GM23338 (cell line): ENCODE measurements at regions not wholly inside any gene's neighbourhood (a gene's known extent, or its start where the extent isn't known, plus 50 kb on each side); places are given as distances from the start of the nearest gene placed in this dataset.
A peak's percentile ranks its signal among the peaks of the same experiment; 100 is the strongest.

Source experiments
- ATAC-seq: fragments of 200-7000 bp; cut with Tn5 transposase; 3 replicates; pipeline ENCODE4 v1.9.1; 2020
- DNase-seq: peaks from one replicate; pipeline ENCODE4 v3.0.0-alpha.2; 2015; ENCODE audit warnings: low spot score
- H2AFZ ChIP-seq: fragments of 200-600 bp; sonication (generic); 2 replicates; pipeline ENCODE4 v1.8.0; 2016; ENCODE audit warnings: antibody characterized with exemption, mild to moderate bottlenecking, moderate library complexity
- H3F3A ChIP-seq: fragments of 200-600 bp; sonication (generic); replicated peaks from 2 replicates; pipeline ENCODE4 v1.8.0; 2017; ENCODE audit warnings: antibody characterized with exemption, mixed run types, low read depth
- H3K27ac ChIP-seq: fragments of 200-600 bp; sonication (generic); 2 replicates; pipeline ENCODE4 v1.6.1; 2016; ENCODE audit warnings: low read depth
- H3K27me3 ChIP-seq: fragments of 200-600 bp; sonication (generic); 2 replicates; pipeline ENCODE4 v1.8.0; 2016; ENCODE audit warnings: mild to moderate bottlenecking, mixed run types, moderate library complexity; ENCODE audit not compliant: insufficient read depth
- H3K36me3 ChIP-seq: fragments of 200-600 bp; sonication (generic); 2 replicates; pipeline ENCODE4 v1.8.0; 2016; ENCODE audit warnings: mild to moderate bottlenecking; ENCODE audit not compliant: insufficient read depth
- H3K4me1 ChIP-seq: fragments of 200-600 bp; sonication (generic); 2 replicates; pipeline ENCODE4 v1.8.0; 2016; ENCODE audit warnings: mild to moderate bottlenecking, moderate library complexity; ENCODE audit not compliant: insufficient read depth
- H3K4me2 ChIP-seq: fragments of 200-600 bp; sonication (generic); 2 replicates; pipeline ENCODE4 v1.7.1; 2017; ENCODE audit warnings: mixed run types
- H3K4me3 ChIP-seq: fragments of 200-600 bp; sonication (generic); 2 replicates; pipeline ENCODE4 v1.6.1; 2016; ENCODE audit warnings: mixed run types
- H3K79me2 ChIP-seq: fragments of 200-600 bp; sonication (generic); replicated peaks from 2 replicates; pipeline ENCODE4 v1.8.0; 2017; ENCODE audit warnings: mild to moderate bottlenecking; ENCODE audit not compliant: insufficient read depth
- H3K9me2 ChIP-seq: fragments of 200-600 bp; sonication (generic); 2 replicates; pipeline ENCODE4 v1.8.0; 2017; ENCODE audit not compliant: insufficient read depth
- H4K20me1 ChIP-seq: fragments of 200-600 bp; sonication (generic); replicated peaks from 2 replicates; pipeline ENCODE4 v1.8.0; 2017; ENCODE audit warnings: mild to moderate bottlenecking; ENCODE audit not compliant: insufficient read depth
- H3K27ac Mint-ChIP-seq: 2 replicates; pipeline ENCODE4 v1.8.0; 2020; ENCODE audit warnings: inconsistent platforms, mild to moderate bottlenecking, moderate library complexity, mixed read lengths
- H3K27me3 Mint-ChIP-seq: 3 replicates; pipeline ENCODE4 v1.8.0; 2022; ENCODE audit warnings: low read depth, mild to moderate bottlenecking, moderate library complexity, mixed read lengths, inconsistent platforms; ENCODE audit not compliant: insufficient read depth, poor library complexity
- H3K36me3 Mint-ChIP-seq: 3 replicates; pipeline ENCODE4 v1.8.0; 2021; ENCODE audit warnings: low read depth, mild to moderate bottlenecking, inconsistent platforms, moderate library complexity, mixed read lengths
- H3K4me1 Mint-ChIP-seq: 3 replicates; pipeline ENCODE4 v1.8.0; 2020; ENCODE audit warnings: mild to moderate bottlenecking, inconsistent platforms, mixed read lengths
- H3K4me3 Mint-ChIP-seq: 3 replicates; pipeline ENCODE4 v1.8.0; 2021; ENCODE audit warnings: moderate library complexity, mild to moderate bottlenecking, inconsistent platforms, mixed read lengths
- H3K9me3 Mint-ChIP-seq: 3 replicates; pipeline ENCODE4 v1.8.0; 2020; ENCODE audit warnings: moderate library complexity, mild to moderate bottlenecking, inconsistent platforms, mixed read lengths
- CTCF ChIP-seq, 2 experiments: fragments of 200-600 bp in 1 of 2; sonication (generic) in 1 of 2; conservative IDR thresholded peaks; 2 replicates each; pipeline versions ENCODE4 v1.5.1 to v1.6.1; 2016 to 2017; ENCODE audit warnings: antibody characterized with exemption in 2 of 2, low read depth in 2 of 2, mild to moderate bottlenecking in 2 of 2, moderate library complexity in 1 of 2
- ETS1 ChIP-seq: IDR thresholded peaks from 2 replicates; pipeline ENCODE4 v1.6.1; 2016; ENCODE audit warnings: antibody characterized with exemption
- EZH2 ChIP-seq: fragments of 200-600 bp; sonication (generic); IDR thresholded peaks from one replicate; pipeline ENCODE4 v1.8.0; 2017; ENCODE audit warnings: antibody characterized with exemption, mild to moderate bottlenecking, low read depth; ENCODE audit not compliant: unreplicated experiment
- EZH2phosphoT487 ChIP-seq: fragments of 200-600 bp; sonication (generic); IDR thresholded peaks from one replicate; pipeline ENCODE4 v1.8.1; 2018; ENCODE audit warnings: antibody characterized with exemption; ENCODE audit not compliant: unreplicated experiment
- NANOG ChIP-seq: IDR thresholded peaks from 2 replicates; pipeline ENCODE4 v1.6.1; 2016; ENCODE audit warnings: antibody characterized with exemption, borderline replicate concordance
- REST ChIP-seq: IDR thresholded peaks from one replicate; pipeline ENCODE4 v1.6.1; 2018; ENCODE audit warnings: antibody characterized with exemption; ENCODE audit not compliant: unreplicated experiment
- STAT1 ChIP-seq: IDR thresholded peaks from one replicate; pipeline ENCODE4 v1.6.1; 2016; ENCODE audit warnings: antibody characterized with exemption; ENCODE audit not compliant: unreplicated experiment
- ZNF114 ChIP-seq: fragments of 250-450 bp; sonication (Bioruptor Pico); IDR thresholded peaks from 2 replicates; pipeline ENCODE4 v1.5.0; 2020; ENCODE audit warnings: mild to moderate bottlenecking, moderate library complexity
- ZNF331 ChIP-seq: fragments of 250-450 bp; sonication (Bioruptor Pico); IDR thresholded peaks from 2 replicates; pipeline ENCODE4 v1.5.0; 2020; ENCODE audit warnings: low read depth, mild to moderate bottlenecking, moderate library complexity
- ZNF462 ChIP-seq: fragments of 250-450 bp; sonication (Bioruptor Pico); IDR thresholded peaks from 2 replicates; pipeline ENCODE4 v1.5.0; 2020; ENCODE audit warnings: mild to moderate bottlenecking, moderate library complexity

GRCh38 chr21:14050121-14050520 lies 160.6 kb downstream of the LIPI start:
- ATAC-seq (no peak), DNase-seq (no peak)
- Histone ChIP-seq H3K79me2 (peaks cover 99% of the 10 kb centered on the region), H2AFZ (no peak overlapping the region), H3K27me3 (no peaks in the 10 kb centered on the region), H3F3A (no peaks in the 10 kb centered on the region), H3K36me3 (no peaks in the 10 kb centered on the region), H3K4me3 (no peak overlapping the region), H3K9me2 (no peaks in the 10 kb centered on the region), H3K4me1 (no peaks in the 10 kb centered on the region), H3K4me2 (no peak overlapping the region), H3K27ac (no peak overlapping the region), H4K20me1 (peaks cover 10% of the 10 kb centered on the region)
- TF ChIP-seq ZNF331 (CRISPR knock-in tag) (no peak), STAT1 (no peak), CTCF (conservative IDR thresholded peaks at IDR 0.05; ENCODE audit: low read depth in 2 of 2) (no peak), ZNF114 (no peak), NANOG (no peak), ETS1 (no peak), EZH2phosphoT487 (no peak), REST (no peak)
- no peak overlapping the region for H3K27ac Mint-ChIP-seq
- no peaks in the 10 kb centered on the region for H3K9me3 Mint-ChIP-seq
- no peaks in the 10 kb centered on the region; the same call in 1 of the 3 replicates for H3K36me3 Mint-ChIP-seq
- no peak overlapping the region for H3K4me3 Mint-ChIP-seq
- peaks cover 1% of the 10 kb centered on the region for H3K27me3 Mint-ChIP-seq
- H3K4me1 Mint-ChIP-seq: peaks cover 17% of the 10 kb centered on the region

GRCh38 chr21:14046401-14046800 lies 164.4 kb downstream of the LIPI start:
- H3K9me2 ChIP-seq: no peaks in the 10 kb centered on the region
- H3K4me3 Mint-ChIP-seq: no peak overlapping the region
- H3K27me3 Mint-ChIP-seq: peaks cover 1% of the 10 kb centered on the region
- ATAC-seq (no peak), DNase-seq (no peak)
- H3K4me3 ChIP-seq: no peak overlapping the region
- peaks cover 97% of the 10 kb centered on the region for H3K79me2 ChIP-seq
- H3K36me3 ChIP-seq: no peaks in the 10 kb centered on the region
- no peak overlapping the region for H3K4me2 ChIP-seq
- no peaks in the 10 kb centered on the region for H3K27me3 ChIP-seq
- no peaks in the 10 kb centered on the region for H3F3A ChIP-seq
- no peak overlapping the region for H3K27ac ChIP-seq
- H3K36me3 Mint-ChIP-seq: no peaks in the 10 kb centered on the region
- H3K9me3 Mint-ChIP-seq: no peaks in the 10 kb centered on the region
- H3K4me1 Mint-ChIP-seq: peaks cover 35% of the 10 kb centered on the region
- peaks cover 23% of the 10 kb centered on the region for H4K20me1 ChIP-seq
- H3K4me1 ChIP-seq: peaks cover 11% of the 10 kb centered on the region
- H3K27ac Mint-ChIP-seq: peak overlapping the region; percentile 22; the same call in 1 of the 2 replicates
- no peak overlapping the region for H2AFZ ChIP-seq
- TF ChIP-seq ZNF462 (no peak), EZH2 (no peak)
